A549 (cell line): ENCODE measurements at regions not wholly inside any gene's neighbourhood (a gene's known extent, or its start where the extent isn't known, plus 50 kb on each side); places are given as distances from the start of the nearest gene placed in this dataset.

Source experiments
- ATAC-seq, 2 experiments: fragments of 200-7000 bp in 1 of 2; fragments of >200 bp in 1 of 2; cut with Nextera tagmentation in 1 of 2; cut with Tn5 transposase in 1 of 2; 3 replicates each; pipeline versions ENCODE4 v1.8.0 to v1.9.1; 2018 to 2020; ENCODE audit warnings: mild to moderate bottlenecking in 1 of 2, moderate library complexity in 1 of 2
- CTCF ChIA-PET: fragments of 300-600 bp; sonication (Branson Sonifier 250); formaldehyde crosslinking; extraction: SDS; loops from one replicate; lab custom pipeline; 2021; ENCODE audit warnings: antibody characterized with exemption, inconsistent platforms; lab: Yijun Ruan, JAX
- POLR2A ChIA-PET: fragments of 350-600 bp; formaldehyde crosslinking; extraction: SDS; loops from one replicate; lab custom pipeline; 2021; ENCODE audit warnings: antibody characterized with exemption, inconsistent platforms; lab: Yijun Ruan, JAX
- DNase-seq, 2 experiments: peaks; one replicate each; pipeline versions ENCODE4 v3.0.0 to v3.0.0-alpha.2; 2011 to 2016; ENCODE audit warnings: low read depth in 1 of 2, low spot score in 1 of 2
- FAIRE-seq: peaks from 2 replicates; lab custom pipeline; 2011; peaks lifted over from hg19 to GRCh38; lab: Jason Lieb, UNC
- H3K27ac ChIP-seq, 2 experiments: fragments of >200 bp; sonication (Bioruptor Twin); formaldehyde crosslinking; 3 replicates each; pipeline ENCODE4 v1.5.1; 2016 to 2017
- H3K4me1 ChIP-seq: fragments of >200 bp; sonication (Bioruptor Twin); formaldehyde crosslinking; 3 replicates; pipeline ENCODE4 v1.6.1; 2016
- H3K4me2 ChIP-seq: fragments of >200 bp; sonication (Bioruptor Twin); formaldehyde crosslinking; 3 replicates; pipeline ENCODE4 v1.6.1; 2016
- H3K4me3 ChIP-seq: fragments of >200 bp; sonication (Bioruptor Twin); formaldehyde crosslinking; 3 replicates; pipeline ENCODE4 v1.5.1; 2016
- H3K9me3 ChIP-seq: fragments of >200 bp; sonication (Bioruptor Twin); formaldehyde crosslinking; 3 replicates; pipeline ENCODE4 v1.6.1; 2016
- ATOH8 ChIP-seq: fragments of 250-450 bp; sonication (Bioruptor Pico); IDR thresholded peaks from 2 replicates; pipeline ENCODE4 v1.5.0; 2020; ENCODE audit warnings: low read depth, mild to moderate bottlenecking, moderate library complexity
- CEBPB ChIP-seq, 2 experiments: fragments of >200 bp in 1 of 2; sonication (Bioruptor Twin) in 1 of 2; formaldehyde crosslinking in 1 of 2; IDR thresholded peaks; 2 replicates each; pipeline ENCODE4 v1.6.1; 2012 to 2016
- CHD2 ChIP-seq: fragments of 150-350 bp; IDR thresholded peaks from 2 replicates; pipeline ENCODE4 v1.6.1; 2014; ENCODE audit warnings: low read length; ENCODE audit not compliant: partially characterized antibody
- EP300 ChIP-seq, 2 experiments: fragments of >200 bp; sonication (Bioruptor Twin); formaldehyde crosslinking; IDR thresholded peaks; 2 replicates in 1 of 2; 3 replicates in 1 of 2; pipeline ENCODE4 v1.6.1; 2016 to 2017
- FOSL2 ChIP-seq, 2 experiments: fragments of 450-650 bp in 1 of 2; fragments of >200 bp in 1 of 2; sonication (Bioruptor Twin) in 1 of 2; formaldehyde crosslinking; IDR thresholded peaks; 2 replicates each; pipeline versions ENCODE4 v1.5.0 to v1.6.1; 2016 to 2020; ENCODE audit warnings: mild to moderate bottlenecking in 1 of 2, moderate library complexity in 1 of 2
- GATA3 ChIP-seq: IDR thresholded peaks from 2 replicates; pipeline ENCODE4 v1.6.1; 2012; ENCODE audit warnings: borderline replicate concordance
- HEYL ChIP-seq: fragments of 250-450 bp; sonication (Bioruptor Pico); IDR thresholded peaks from 2 replicates; pipeline ENCODE4 v1.8.0; 2021; ENCODE audit warnings: mild to moderate bottlenecking, moderate library complexity
- HOXA7 ChIP-seq: fragments of 250-450 bp; sonication (Bioruptor Pico); IDR thresholded peaks from 2 replicates; pipeline ENCODE4 v1.5.0; 2020; ENCODE audit warnings: mild to moderate bottlenecking, moderate library complexity
- HOXB13 ChIP-seq: fragments of 250-450 bp; sonication (Bioruptor Pico); IDR thresholded peaks from 2 replicates; pipeline ENCODE4 v1.5.0; 2020; ENCODE audit warnings: low read depth, mild to moderate bottlenecking, moderate library complexity
- JUN ChIP-seq, 2 experiments: fragments of >200 bp; sonication (Bioruptor Twin); formaldehyde crosslinking; IDR thresholded peaks; 2 replicates in 1 of 2; 3 replicates in 1 of 2; pipeline ENCODE4 v1.6.1; 2016 to 2017
- KDM5A ChIP-seq: fragments of 200-600 bp; sonication (generic); IDR thresholded peaks from 2 replicates; pipeline ENCODE4 v1.6.1; 2016; ENCODE audit warnings: antibody characterized with exemption, mild to moderate bottlenecking
- MAFK ChIP-seq: fragments of 450-650 bp; IDR thresholded peaks from 2 replicates; pipeline ENCODE4 v1.6.1; 2014; ENCODE audit not compliant: partially characterized antibody
- MAZ ChIP-seq: fragments of 150-350 bp; IDR thresholded peaks from 2 replicates; pipeline ENCODE4 v1.6.1; 2014; ENCODE audit warnings: antibody characterized with exemption, low read depth, low read length, borderline replicate concordance
- MYC ChIP-seq: IDR thresholded peaks from 2 replicates; pipeline ENCODE4 v1.6.1; 2012; ENCODE audit warnings: mild to moderate bottlenecking, inconsistent platforms, low read length, improper control_type of control experiment, borderline replicate concordance
- POLR2A ChIP-seq: IDR thresholded peaks from 2 replicates; pipeline ENCODE4 v1.6.1; 2012; ENCODE audit warnings: mild to moderate bottlenecking, low read length
- POLR2AphosphoS2 ChIP-seq: conservative IDR thresholded peaks from 2 replicates; pipeline ENCODE4 v1.6.1; 2012; ENCODE audit warnings: low read length, improper control_type of control experiment, inconsistent platforms
- RAD21 ChIP-seq, 2 experiments: fragments of >200 bp in 1 of 2; sonication (Bioruptor Twin) in 1 of 2; formaldehyde crosslinking in 1 of 2; IDR thresholded peaks in 1 of 2; conservative IDR thresholded peaks in 1 of 2; 2 replicates in 1 of 2; 3 replicates in 1 of 2; pipeline ENCODE4 v1.6.1; 2012 to 2018; ENCODE audit warnings: inconsistent platforms in 1 of 2
- RARB ChIP-seq: fragments of 250-450 bp; sonication (Bioruptor Pico); IDR thresholded peaks from 2 replicates; pipeline ENCODE4 v1.8.0; 2021; ENCODE audit warnings: mild to moderate bottlenecking, moderate library complexity
- RNF2 ChIP-seq: fragments of 200-600 bp; sonication (generic); IDR thresholded peaks from 2 replicates; pipeline ENCODE4 v1.6.1; 2016; ENCODE audit warnings: low read depth, mild to moderate bottlenecking, antibody characterized with exemption, moderate library complexity, borderline replicate concordance
- SMC3 ChIP-seq: fragments of >200 bp; sonication (Bioruptor Twin); formaldehyde crosslinking; IDR thresholded peaks from 3 replicates; pipeline ENCODE4 v1.6.1; 2018; ENCODE audit warnings: inconsistent platforms
- SREBF2 ChIP-seq: fragments of 450-650 bp; IDR thresholded peaks from 2 replicates; pipeline ENCODE4 v1.6.1; 2014; ENCODE audit warnings: mild to moderate bottlenecking, moderate library complexity
- TP53 ChIP-seq: fragments of 250-450 bp; sonication (Bioruptor Pico); IDR thresholded peaks from 2 replicates; pipeline ENCODE4 v1.5.0; 2021; ENCODE audit warnings: mild to moderate bottlenecking, moderate library complexity
- ZC3H11A ChIP-seq: fragments of 450-650 bp; IDR thresholded peaks from 2 replicates; pipeline ENCODE4 v1.6.1; 2014; ENCODE audit warnings: antibody characterized with exemption, mild to moderate bottlenecking
- ZFP36 ChIP-seq: fragments of 450-650 bp; IDR thresholded peaks from 2 replicates; pipeline ENCODE4 v1.6.1; 2014; ENCODE audit warnings: borderline replicate concordance; ENCODE audit not compliant: partially characterized antibody
- ZNF302 ChIP-seq: fragments of 250-450 bp; sonication (Bioruptor Pico); IDR thresholded peaks from 2 replicates; pipeline ENCODE4 v1.9.0; 2021; ENCODE audit warnings: inconsistent platforms, mild to moderate bottlenecking, moderate library complexity
- ZSCAN20 ChIP-seq: fragments of 250-450 bp; sonication (Bioruptor Pico); IDR thresholded peaks from 2 replicates; pipeline ENCODE4 v1.8.0; 2022; ENCODE audit warnings: mild to moderate bottlenecking, moderate library complexity
- WGBS: methylation state at CpG from one replicate; pipeline ENCODE4 v1.1.6; 2017; ENCODE audit errors: missing lambda C conversion rate; 5-methylcytosine and 5-hydroxymethylcytosine counted together
- TF ChIP-seq, protein P1 (sequence below): IDR thresholded peaks from 2 replicates; pipeline ENCODE4 v1.6.1; 2012
- TF ChIP-seq, protein P2 (sequence below): fragments of 450-650 bp; IDR thresholded peaks from 2 replicates; pipeline ENCODE4 v1.6.1; 2014; ENCODE audit warnings: antibody characterized with exemption

- Histone ChIP-seq H3K4me3 (no peak overlapping the region), H3K4me1 (no peaks in the 10 kb centered on the region), H3K4me2 (no peak overlapping the region), H3K27ac (no peak overlapping the region), H3K9me3 (no peaks in the 10 kb centered on the region)
- ChIA-PET CTCF (interaction anchor here (0.6 to 1.0 kb wide), 2 partner anchors 12 to 128 kb away, joined by 3 read pairs; no protein-coding TSS in a partner anchor), POLR2A (no interaction called here)
- FAIRE-seq: no peak
- no peak for ATAC-seq
- no peak for DNase-seq
- TF ChIP-seq EP300 (IDR thresholded peaks at IDR 0.05): no peak
- no peak for TF ChIP-seq SREBF2
- 83% methylated on average over 1 of the region's 1 CpG for WGBS
Observed at GRCh38 chr9:107615321-107615720, 125.8 kb upstream of the KLF4 start.

DNA sequence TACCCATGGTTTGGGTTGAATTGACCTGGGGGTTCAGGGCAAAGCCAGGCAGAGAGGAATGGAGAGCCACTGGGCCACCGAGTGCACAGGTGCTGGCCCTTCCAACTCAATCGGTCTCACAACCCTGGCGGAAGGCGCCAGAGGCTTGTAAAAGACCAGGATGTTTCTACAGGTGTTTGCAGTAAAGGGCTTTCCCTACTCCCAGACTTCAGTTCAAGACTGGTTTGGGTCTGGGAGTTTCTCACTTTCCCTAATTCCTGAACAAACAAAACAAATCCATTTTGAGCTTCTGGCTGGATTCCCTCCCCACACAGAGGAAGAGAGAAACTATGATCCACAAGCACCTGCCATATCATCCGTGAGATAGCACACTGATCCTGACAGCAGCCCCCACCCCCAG is 125.2 kb upstream of the KLF4 start:
- H3K27ac ChIP-seq: no peak overlapping the region
- ATAC-seq (no peak), DNase-seq (no peak), FAIRE-seq (no peak)
- H3K4me2 ChIP-seq: no peak overlapping the region
- ChIA-PET POLR2A (no interaction called here), CTCF (interaction anchor here (1.0 kb wide), 1 partner anchor 12 kb away, joined by 3 read pairs; no protein-coding TSS in a partner anchor)
- H3K4me3 ChIP-seq: no peak overlapping the region
- H3K9me3 ChIP-seq: no peaks in the 10 kb centered on the region
- 85% methylated on average over 5 of the region's 5 CpGs for WGBS
- H3K4me1 ChIP-seq: no peaks in the 10 kb centered on the region
- TF ChIP-seq ZSCAN20 (CRISPR knock-in tag) (no peak), KDM5A (no peak), ZFP36 (no peak), FOSL2 (IDR thresholded peaks at IDR 0.05) (no peak), FOSL2 (CRISPR knock-in tag; IDR thresholded peaks at IDR 0.05) (no peak), ZNF302 (CRISPR knock-in tag) (no peak), RARB (CRISPR knock-in tag) (no peak), SREBF2 (no peak), RAD21 (conservative IDR thresholded peaks at IDR 0.05 in 1 of 2, IDR thresholded peaks at IDR 0.05 in 1 of 2) (no peak), HOXA7 (CRISPR knock-in tag) (no peak), ZC3H11A (no peak), CHD2 (no peak), TP53 (CRISPR knock-in tag) (no peak)

DNA sequence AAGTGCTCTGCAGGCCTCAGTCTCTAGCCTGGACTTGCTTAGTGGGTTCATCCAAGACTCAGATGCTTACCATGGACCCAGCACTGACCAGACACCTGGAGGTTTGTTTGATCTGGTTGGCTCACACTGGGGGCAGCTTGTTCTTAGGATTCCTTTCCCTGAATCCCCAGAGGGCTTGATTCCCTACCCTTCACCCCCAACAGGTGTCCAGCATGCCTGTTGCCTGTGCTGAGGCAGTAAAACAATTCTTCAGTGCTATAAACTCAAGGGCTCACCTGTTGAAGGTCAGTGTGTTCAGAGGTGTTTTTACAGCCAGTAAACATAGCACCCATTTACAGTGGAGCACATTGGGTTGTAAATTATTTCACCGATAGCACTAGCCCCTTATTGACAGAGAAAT is 123.8 kb upstream of the KLF4 start:
- Histone ChIP-seq H3K4me2 (no peak overlapping the region), H3K4me3 (no peak overlapping the region), H3K9me3 (no peaks in the 10 kb centered on the region), H3K27ac (no peak overlapping the region), H3K4me1 (no peaks in the 10 kb centered on the region)
- 95% methylated on average over 1 of the region's 1 CpG for WGBS
- CTCF ChIA-PET: no interaction called here
- POLR2A ChIA-PET: no interaction called here
- ATAC-seq: no peak
- no peak for DNase-seq
- TF ChIP-seq POLR2AphosphoS2 (no peak), POLR2A (no peak), ZC3H11A (no peak), GATA3 (no peak), JUN (IDR thresholded peaks at IDR 0.05) (no peak), CHD2 (no peak), ZFP36 (no peak), HEYL (no peak), ATOH8 (no peak)
- TF ChIP-seq, protein P1, sequence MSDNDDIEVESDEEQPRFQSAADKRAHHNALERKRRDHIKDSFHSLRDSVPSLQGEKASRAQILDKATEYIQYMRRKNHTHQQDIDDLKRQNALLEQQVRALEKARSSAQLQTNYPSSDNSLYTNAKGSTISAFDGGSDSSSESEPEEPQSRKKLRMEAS: no peak
- FAIRE-seq: no peak

DNA sequence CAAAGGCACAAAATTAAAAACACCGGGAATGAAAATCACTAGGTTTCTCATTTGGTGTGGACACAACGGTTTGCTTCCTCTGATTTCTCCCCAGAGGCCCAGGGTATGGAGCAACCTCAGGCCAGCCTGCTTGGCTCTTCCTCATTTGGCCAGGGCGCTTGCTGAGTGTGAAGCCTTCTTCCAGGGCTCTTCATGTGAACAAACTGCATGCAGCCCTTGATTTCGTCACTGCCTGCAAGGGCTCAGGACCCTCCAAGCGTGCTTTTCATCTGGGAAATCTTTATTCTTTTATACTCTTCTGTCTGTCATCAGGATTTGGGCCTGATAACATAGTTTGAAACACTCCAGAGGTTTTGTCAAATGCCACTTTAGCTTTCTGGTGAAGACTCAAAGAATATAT is 122.6 kb upstream of the KLF4 start:
- no peak for DNase-seq
- no peak overlapping the region for H3K4me2 ChIP-seq
- no peaks in the 10 kb centered on the region for H3K9me3 ChIP-seq
- TF ChIP-seq CHD2: no peak
- TF ChIP-seq HOXB13 (CRISPR knock-in tag): no peak
- TF ChIP-seq, protein P2, sequence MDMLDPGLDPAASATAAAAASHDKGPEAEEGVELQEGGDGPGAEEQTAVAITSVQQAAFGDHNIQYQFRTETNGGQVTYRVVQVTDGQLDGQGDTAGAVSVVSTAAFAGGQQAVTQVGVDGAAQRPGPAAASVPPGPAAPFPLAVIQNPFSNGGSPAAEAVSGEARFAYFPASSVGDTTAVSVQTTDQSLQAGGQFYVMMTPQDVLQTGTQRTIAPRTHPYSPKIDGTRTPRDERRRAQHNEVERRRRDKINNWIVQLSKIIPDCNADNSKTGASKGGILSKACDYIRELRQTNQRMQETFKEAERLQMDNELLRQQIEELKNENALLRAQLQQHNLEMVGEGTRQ: no peak
- no peak for TF ChIP-seq MAFK
- no peak for TF ChIP-seq SMC3
- no peak for TF ChIP-seq POLR2A
- no peak for TF ChIP-seq CEBPB (IDR thresholded peaks at IDR 0.05)
- no peak for TF ChIP-seq RNF2
- no peak for TF ChIP-seq RAD21 (conservative IDR thresholded peaks at IDR 0.05 in 1 of 2, IDR thresholded peaks at IDR 0.05 in 1 of 2)
- TF ChIP-seq MAZ: no peak
- no peak for TF ChIP-seq MYC
- no peak for TF ChIP-seq FOSL2 (IDR thresholded peaks at IDR 0.05)
- TF ChIP-seq FOSL2 (CRISPR knock-in tag; IDR thresholded peaks at IDR 0.05): no peak
- TF ChIP-seq HEYL: no peak
- no peak for TF ChIP-seq ZFP36
- no peak for TF ChIP-seq KDM5A
- TF ChIP-seq, all 56 proteins: peak for 0
- H3K27ac ChIP-seq: no peak overlapping the region
- H3K4me3 ChIP-seq: no peak overlapping the region
- ATAC-seq: no peak
- WGBS: 90% methylated on average over 5 of the region's 5 CpGs
- POLR2A ChIA-PET: no interaction called here
- no peak for FAIRE-seq
- CTCF ChIA-PET: no interaction called here
- H3K4me1 ChIP-seq: no peaks in the 10 kb centered on the region
